Esophagus squamous epithelium (tissue), 4 donors: ENCODE measurements at regions not wholly inside any gene's neighbourhood (a gene's known extent, or its start where the extent isn't known, plus 50 kb on each side); places are given as distances from the start of the nearest gene placed in this dataset.

ENCODE experiments used
- POLR2A ChIP-seq, 4 donors: fragments of 450-650 bp; IDR thresholded peaks; one replicate each; pipeline ENCODE4 v1.6.1; 2017; ENCODE audit warnings: antibody characterized with exemption in 4 of 4, mild to moderate bottlenecking in 4 of 4, moderate library complexity in 3 of 4
- TF ChIP-seq, protein P1 (sequence below), 6 experiments: fragments of 450-650 bp in 4 of 6; fragments of 200-600 bp in 2 of 6; sonication (generic) in 2 of 6; IDR thresholded peaks; one replicate each; pipeline ENCODE4 v1.5.1; 2016 to 2019; ENCODE audit warnings: antibody characterized with exemption in 6 of 6, mild to moderate bottlenecking in 4 of 6, moderate library complexity in 4 of 6

DNA sequence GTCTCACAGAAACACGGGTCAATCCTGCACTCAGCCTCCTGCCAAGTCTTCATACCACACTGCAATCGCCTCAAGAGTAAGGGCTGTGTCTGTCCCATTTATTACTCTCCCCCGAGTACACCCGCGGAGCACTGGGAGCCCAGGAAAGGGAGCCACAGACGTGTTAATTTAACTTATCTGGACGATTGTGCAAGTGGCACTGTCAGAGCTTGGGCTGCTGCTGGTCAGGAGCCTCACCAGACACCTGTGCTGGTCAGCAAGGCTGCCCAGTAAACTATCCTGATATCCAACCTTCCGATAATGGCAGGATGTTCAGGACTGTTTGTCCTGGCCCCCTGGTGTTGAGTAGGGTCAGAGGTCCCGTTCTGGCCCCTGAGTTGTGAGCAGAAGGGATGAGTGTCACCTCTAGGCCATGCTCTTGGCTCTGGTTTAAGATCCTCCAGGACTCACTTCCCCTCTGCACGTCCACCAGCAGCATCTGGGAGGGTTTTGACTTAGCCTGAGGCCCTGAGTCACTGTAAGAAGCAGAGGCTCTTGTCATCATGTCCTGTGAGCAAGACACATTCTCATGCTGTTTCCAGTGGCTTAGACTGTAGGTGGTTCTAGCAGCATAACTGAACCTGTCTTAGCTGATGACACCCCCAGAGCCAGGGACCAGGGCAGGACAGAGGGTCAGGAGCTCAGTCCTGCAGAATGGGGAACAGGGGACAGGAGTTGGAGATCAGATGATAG, 82.5 kb upstream of the ARL4C start:
- TF ChIP-seq, protein P1, sequence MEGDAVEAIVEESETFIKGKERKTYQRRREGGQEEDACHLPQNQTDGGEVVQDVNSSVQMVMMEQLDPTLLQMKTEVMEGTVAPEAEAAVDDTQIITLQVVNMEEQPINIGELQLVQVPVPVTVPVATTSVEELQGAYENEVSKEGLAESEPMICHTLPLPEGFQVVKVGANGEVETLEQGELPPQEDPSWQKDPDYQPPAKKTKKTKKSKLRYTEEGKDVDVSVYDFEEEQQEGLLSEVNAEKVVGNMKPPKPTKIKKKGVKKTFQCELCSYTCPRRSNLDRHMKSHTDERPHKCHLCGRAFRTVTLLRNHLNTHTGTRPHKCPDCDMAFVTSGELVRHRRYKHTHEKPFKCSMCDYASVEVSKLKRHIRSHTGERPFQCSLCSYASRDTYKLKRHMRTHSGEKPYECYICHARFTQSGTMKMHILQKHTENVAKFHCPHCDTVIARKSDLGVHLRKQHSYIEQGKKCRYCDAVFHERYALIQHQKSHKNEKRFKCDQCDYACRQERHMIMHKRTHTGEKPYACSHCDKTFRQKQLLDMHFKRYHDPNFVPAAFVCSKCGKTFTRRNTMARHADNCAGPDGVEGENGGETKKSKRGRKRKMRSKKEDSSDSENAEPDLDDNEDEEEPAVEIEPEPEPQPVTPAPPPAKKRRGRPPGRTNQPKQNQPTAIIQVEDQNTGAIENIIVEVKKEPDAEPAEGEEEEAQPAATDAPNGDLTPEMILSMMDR (IDR thresholded peaks at IDR 0.05): no peak
- TF ChIP-seq POLR2A (IDR thresholded peaks at IDR 0.05): no peak
